ENCODE measurements at regions not wholly inside any gene's neighbourhood (a gene's known extent, or its start where the extent isn't known, plus 50 kb on each side); places are given as distances from the start of the nearest gene placed in this dataset.

GRCh38 chr5:148720257-148720656, 65.9 kb upstream of the HTR4 start:
- no peak for TF ChIP-seq CTCF (IDR thresholded peaks at IDR 0.05)
- no peak for TF ChIP-seq EZH2 (IDR thresholded peaks at IDR 0.05)
